ENCODE measurements at regions not wholly inside any gene's neighbourhood (a gene's known extent, or its start where the extent isn't known, plus 50 kb on each side); places are given as distances from the start of the nearest gene placed in this dataset.

GRCh38 chr14:95394297-95395097, 74.8 kb upstream of the CLMN start:
- DNase-seq (ENCODE audit: low spot score) = no peak
- Mint-ChIP-seq H3K27ac (ENCODE audit: unreplicated experiment) (no peak overlapping the region), H3K36me3 (ENCODE audit: low read depth, unreplicated experiment) (no peaks in the 10 kb centered on the region), H3K4me3 (ENCODE audit: unreplicated experiment) (no peak overlapping the region), H3K27me3 (ENCODE audit: unreplicated experiment) (peaks cover 1% of the 10 kb centered on the region), H3K4me1 (ENCODE audit: unreplicated experiment) (peaks cover 4% of the 10 kb centered on the region), H3K9me3 (ENCODE audit: unreplicated experiment) (no peaks in the 10 kb centered on the region)
- TF ChIP-seq CTCF (IDR thresholded peaks at IDR 0.05; ENCODE audit: unreplicated experiment) = no peak

GRCh38 chr14:95392841-95393240, 73.1 kb upstream of the CLMN start:
- no peak overlapping the region for H3K4me3 Mint-ChIP-seq (ENCODE audit: unreplicated experiment)
- DNase-seq (ENCODE audit: low spot score) = no peak
- TF ChIP-seq CTCF (IDR thresholded peaks at IDR 0.05; ENCODE audit: unreplicated experiment) = no peak
- H3K4me1 Mint-ChIP-seq (ENCODE audit: unreplicated experiment) = peaks cover 4% of the 10 kb centered on the region
- peaks cover 1% of the 10 kb centered on the region for H3K27me3 Mint-ChIP-seq (ENCODE audit: unreplicated experiment)
- no peaks in the 10 kb centered on the region for H3K36me3 Mint-ChIP-seq (ENCODE audit: low read depth, unreplicated experiment)
- H3K9me3 Mint-ChIP-seq (ENCODE audit: unreplicated experiment) = no peaks in the 10 kb centered on the region
- H3K27ac Mint-ChIP-seq (ENCODE audit: unreplicated experiment) = no peak overlapping the region

- peaks cover 4% of the 10 kb centered on the region for H3K4me1 Mint-ChIP-seq (ENCODE audit: unreplicated experiment)
- no peak for DNase-seq (ENCODE audit: low spot score)
- H3K36me3 Mint-ChIP-seq (ENCODE audit: low read depth, unreplicated experiment) = no peaks in the 10 kb centered on the region
- no peaks in the 10 kb centered on the region for H3K9me3 Mint-ChIP-seq (ENCODE audit: unreplicated experiment)
- TF ChIP-seq CTCF (IDR thresholded peaks at IDR 0.05; ENCODE audit: unreplicated experiment) = no peak
- no peak overlapping the region for H3K4me3 Mint-ChIP-seq (ENCODE audit: unreplicated experiment)
- peaks cover 1% of the 10 kb centered on the region for H3K27me3 Mint-ChIP-seq (ENCODE audit: unreplicated experiment)
- no peak overlapping the region for H3K27ac Mint-ChIP-seq (ENCODE audit: unreplicated experiment)
Observed at GRCh38 chr14:95391331-95391730, 71.6 kb upstream of the CLMN start.

DNA sequence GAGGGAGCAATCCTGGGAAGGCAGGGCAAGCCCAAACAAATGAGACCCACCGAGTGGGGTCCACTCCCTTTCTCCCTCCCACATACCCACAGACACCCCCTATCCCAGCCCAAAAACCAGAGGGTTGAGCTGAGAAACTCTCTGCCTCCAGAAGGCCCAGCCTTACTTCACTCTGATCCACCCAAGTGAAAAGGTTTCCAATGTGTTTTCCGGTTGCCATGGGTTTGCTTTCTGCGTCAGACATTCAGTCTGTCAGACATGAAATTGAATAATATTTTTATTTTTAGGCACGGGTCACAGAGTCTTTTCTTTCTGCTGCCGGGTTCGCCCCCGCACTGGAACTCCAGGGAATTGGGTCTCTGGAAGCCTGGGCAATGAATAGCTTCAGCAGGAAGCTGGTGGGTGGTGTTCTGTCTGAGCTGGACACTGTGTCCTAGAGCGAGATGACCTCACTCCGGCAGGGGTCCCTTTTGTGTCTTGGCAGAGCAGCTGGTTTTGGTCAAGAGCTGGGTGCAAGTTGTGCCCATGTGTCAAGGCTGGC, 69.8 kb upstream of the CLMN start:
- H3K27ac Mint-ChIP-seq (ENCODE audit: unreplicated experiment) = no peak overlapping the region
- H3K9me3 Mint-ChIP-seq (ENCODE audit: unreplicated experiment) = no peaks in the 10 kb centered on the region
- H3K4me1 Mint-ChIP-seq (ENCODE audit: unreplicated experiment) = no peaks in the 10 kb centered on the region
- no peak overlapping the region for H3K4me3 Mint-ChIP-seq (ENCODE audit: unreplicated experiment)
- peaks cover 5% of the 10 kb centered on the region for H3K27me3 Mint-ChIP-seq (ENCODE audit: unreplicated experiment)
- no peak for TF ChIP-seq CTCF (IDR thresholded peaks at IDR 0.05; ENCODE audit: unreplicated experiment)
- H3K36me3 Mint-ChIP-seq (ENCODE audit: low read depth, unreplicated experiment) = no peaks in the 10 kb centered on the region
- no peak for DNase-seq (ENCODE audit: low spot score)

GRCh38 chr14:95388699-95389098, 69.0 kb upstream of the CLMN start:
- H3K9me3 Mint-ChIP-seq (ENCODE audit: unreplicated experiment) = no peaks in the 10 kb centered on the region
- no peaks in the 10 kb centered on the region for H3K4me1 Mint-ChIP-seq (ENCODE audit: unreplicated experiment)
- no peak overlapping the region for H3K27ac Mint-ChIP-seq (ENCODE audit: unreplicated experiment)
- peaks cover 9% of the 10 kb centered on the region for H3K27me3 Mint-ChIP-seq (ENCODE audit: unreplicated experiment)
- DNase-seq (ENCODE audit: low spot score) = no peak
- no peaks in the 10 kb centered on the region for H3K36me3 Mint-ChIP-seq (ENCODE audit: low read depth, unreplicated experiment)
- no peak for TF ChIP-seq CTCF (IDR thresholded peaks at IDR 0.05; ENCODE audit: unreplicated experiment)
- H3K4me3 Mint-ChIP-seq (ENCODE audit: unreplicated experiment) = no peak overlapping the region

All from endothelial cell (in vitro differentiated cells).